Naive B cell (primary cell): ENCODE measurements at regions not wholly inside any gene's neighbourhood (a gene's known extent, or its start where the extent isn't known, plus 50 kb on each side); places are given as distances from the start of the nearest gene placed in this dataset.

Experiments
- ATAC-seq, 2 donors: fragments of 150-1000 bp; cut with Tn5 transposase; 2 replicates each; pipeline ENCODE4 v1.10.0; 2021; ENCODE audit warnings: low read depth in 2 of 2, mild to moderate bottlenecking in 2 of 2, moderate library complexity in 2 of 2
- DNase-seq: peaks from one replicate; pipeline ENCODE4 v3.0.0; 2022
- H3K27ac Mint-ChIP-seq, 6 donors: one replicate each; pipeline ENCODE4 v1.8.0; 2020 to 2022; ENCODE audit warnings: mild to moderate bottlenecking in 6 of 6, mixed read lengths in 6 of 6, moderate library complexity in 5 of 6, inconsistent platforms in 2 of 6
- H3K27me3 Mint-ChIP-seq, 3 donors: one replicate each; pipeline ENCODE4 v1.8.0; 2021 to 2022; ENCODE audit warnings: mixed read lengths in 3 of 3, mild to moderate bottlenecking in 1 of 3
- H3K36me3 Mint-ChIP-seq, 2 donors: one replicate each; pipeline ENCODE4 v1.8.0; 2020 to 2022; ENCODE audit warnings: mixed read lengths in 2 of 2, inconsistent platforms in 1 of 2, mild to moderate bottlenecking in 1 of 2
- H3K4me1 Mint-ChIP-seq, 3 donors: one replicate each; pipeline ENCODE4 v1.8.0; 2020 to 2022; ENCODE audit warnings: mixed read lengths in 3 of 3, inconsistent platforms in 1 of 3, mild to moderate bottlenecking in 1 of 3, moderate library complexity in 1 of 3
- H3K4me3 Mint-ChIP-seq, 8 donors: one replicate each; pipeline ENCODE4 v1.8.0; 2020 to 2022; ENCODE audit warnings: mild to moderate bottlenecking in 8 of 8, mixed read lengths in 8 of 8, moderate library complexity in 8 of 8, inconsistent platforms in 2 of 8
- H3K9me3 Mint-ChIP-seq, 7 donors: one replicate each; pipeline ENCODE4 v1.8.0; 2020 to 2022; ENCODE audit warnings: mixed read lengths in 7 of 7, mild to moderate bottlenecking in 5 of 7, inconsistent platforms in 2 of 7, moderate library complexity in 1 of 7

DNA sequence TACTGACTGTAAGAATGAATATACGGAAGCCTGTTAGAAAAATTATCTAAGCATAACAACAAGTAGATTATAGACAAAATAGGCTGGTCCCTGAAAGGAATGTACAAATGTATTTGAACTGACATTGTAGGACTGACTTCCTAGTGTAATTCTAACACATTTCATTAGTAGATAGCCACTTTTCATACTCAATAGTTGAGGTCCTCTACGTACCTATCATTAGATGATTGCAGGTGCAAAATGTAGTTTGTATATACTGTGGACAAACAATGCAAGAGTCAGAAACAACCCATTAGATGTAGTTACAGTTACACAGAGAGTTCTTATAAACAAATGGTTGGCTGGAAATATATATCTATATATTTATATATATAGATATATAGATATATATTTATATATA, 402.3 kb upstream of the SLITRK6 start:
- ATAC-seq = no peak
- no peaks in the 10 kb centered on the region for H3K4me1 Mint-ChIP-seq
- H3K9me3 Mint-ChIP-seq = peaks cover 0 to 1% (median 0%) of the 10 kb centered on the region in 7 donors
- H3K36me3 Mint-ChIP-seq = no peaks in the 10 kb centered on the region
- no peak overlapping the region for H3K27ac Mint-ChIP-seq
- DNase-seq = no peak
- H3K27me3 Mint-ChIP-seq = no peaks in the 10 kb centered on the region
- no peak overlapping the region for H3K4me3 Mint-ChIP-seq

DNA sequence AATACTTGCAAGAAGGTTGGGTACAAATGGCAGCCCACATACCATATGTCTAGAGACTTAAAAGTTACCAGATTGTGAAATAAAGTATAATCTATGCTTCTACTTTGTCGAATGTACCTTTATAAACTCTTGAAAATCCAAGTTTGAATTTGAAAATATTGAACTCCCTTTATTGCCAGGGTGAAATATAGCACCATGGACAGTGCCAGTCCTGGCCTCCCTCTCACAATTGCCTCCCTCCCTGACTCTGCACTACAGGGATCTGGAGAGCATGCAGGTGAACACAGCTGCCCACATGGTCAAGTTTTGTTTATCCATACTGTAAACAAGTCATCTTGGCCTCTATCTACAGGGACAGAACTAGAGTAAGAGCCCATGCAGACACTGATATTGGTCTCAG, 394.1 kb upstream of the SLITRK6 start:
- Mint-ChIP-seq H3K27me3 (no peaks in the 10 kb centered on the region), H3K36me3 (no peaks in the 10 kb centered on the region), H3K4me1 (no peaks in the 10 kb centered on the region), H3K4me3 (no peak overlapping the region), H3K9me3 (peaks cover 0 to 10% (median 3%) of the 10 kb centered on the region in 7 donors), H3K27ac (no peak overlapping the region)
- DNase-seq (no peak), ATAC-seq (no peak)

GRCh38 chr13:86188170-86188569, 389.0 kb upstream of the SLITRK6 start:
- no peaks in the 10 kb centered on the region for H3K27me3 Mint-ChIP-seq
- H3K4me1 Mint-ChIP-seq = no peaks in the 10 kb centered on the region
- H3K36me3 Mint-ChIP-seq = no peaks in the 10 kb centered on the region
- no peak overlapping the region for H3K27ac Mint-ChIP-seq
- ATAC-seq (no peak), DNase-seq (no peak)
- peaks cover 4 to 14% (median 7%) of the 10 kb centered on the region in 7 donors for H3K9me3 Mint-ChIP-seq
- no peak overlapping the region for H3K4me3 Mint-ChIP-seq

DNA sequence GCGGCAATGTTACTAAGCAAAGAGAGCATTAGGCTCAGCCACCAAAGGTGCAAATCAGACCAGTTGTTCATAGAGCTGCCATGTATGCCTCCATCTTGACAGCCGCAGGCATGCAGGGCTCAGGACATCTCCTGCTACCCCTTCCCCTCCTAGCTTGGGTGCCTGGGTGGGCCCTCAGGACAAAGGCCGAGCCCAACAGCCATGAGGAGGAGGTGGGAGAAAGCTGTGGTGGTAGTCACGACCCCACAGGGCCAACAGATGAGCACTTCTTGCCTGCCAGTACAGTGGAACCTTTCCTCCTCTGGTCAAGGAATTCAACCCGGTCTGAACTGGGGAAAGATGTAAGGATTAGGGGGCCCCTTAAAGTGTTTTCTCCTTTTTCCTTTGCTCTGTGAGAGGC, 386.4 kb upstream of the SLITRK6 start:
- no peaks in the 10 kb centered on the region for H3K27me3 Mint-ChIP-seq
- peaks cover 4 to 20% (median 13%) of the 10 kb centered on the region in 7 donors for H3K9me3 Mint-ChIP-seq
- H3K27ac Mint-ChIP-seq = no peak overlapping the region
- no peak overlapping the region for H3K4me3 Mint-ChIP-seq
- H3K4me1 Mint-ChIP-seq = no peaks in the 10 kb centered on the region
- ATAC-seq = no peak
- DNase-seq = no peak
- H3K36me3 Mint-ChIP-seq = no peaks in the 10 kb centered on the region

DNA sequence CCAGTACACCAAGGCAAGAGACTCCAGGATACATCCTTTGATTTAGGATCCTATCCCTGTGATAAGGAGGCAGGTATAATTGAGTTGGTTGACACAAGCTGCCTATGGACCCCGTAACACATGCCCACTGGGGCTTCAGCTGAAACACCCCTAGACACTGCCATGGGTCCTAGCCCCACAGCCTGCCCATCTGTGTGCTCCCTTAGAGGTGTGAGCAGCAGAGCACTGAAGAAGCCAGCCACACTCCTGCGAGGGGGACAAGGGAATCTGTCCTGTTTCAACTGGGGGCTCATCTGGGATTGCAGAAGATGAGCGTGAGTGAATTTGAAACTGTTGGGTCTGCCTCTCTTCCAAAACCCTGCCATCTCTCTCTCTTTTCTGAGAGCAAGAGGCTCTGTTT, 385.9 kb upstream of the SLITRK6 start:
- Mint-ChIP-seq H3K4me3 (peak overlapping the region in 1 of 8 donors; percentile 11), H3K9me3 (peaks cover 4 to 20% (median 12%) of the 10 kb centered on the region in 7 donors), H3K36me3 (no peaks in the 10 kb centered on the region), H3K4me1 (no peaks in the 10 kb centered on the region), H3K27me3 (no peaks in the 10 kb centered on the region), H3K27ac (no peak overlapping the region)
- no peak for ATAC-seq
- no peak for DNase-seq

DNA sequence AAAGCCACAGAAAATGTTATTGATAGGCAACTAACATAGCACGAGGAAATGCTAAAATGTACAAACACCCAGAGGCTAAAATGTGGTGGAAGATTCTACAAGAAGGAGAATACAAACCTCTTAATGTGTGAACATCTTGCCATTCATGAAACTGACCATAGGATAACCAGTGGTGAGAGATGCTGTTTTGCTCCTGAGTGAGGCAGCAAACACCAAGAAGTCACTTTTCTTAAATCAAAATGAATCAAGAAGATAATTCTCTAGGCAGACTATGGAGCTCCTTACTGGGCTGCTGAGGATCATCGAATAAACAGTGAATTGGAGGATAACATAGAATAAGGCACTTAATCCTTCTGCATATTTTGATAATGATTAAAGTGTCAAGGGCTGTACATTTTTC, 375.4 kb upstream of the SLITRK6 start:
- H3K36me3 Mint-ChIP-seq = no peaks in the 10 kb centered on the region
- ATAC-seq = no peak
- DNase-seq = no peak
- H3K27ac Mint-ChIP-seq = no peak overlapping the region
- no peaks in the 10 kb centered on the region for H3K27me3 Mint-ChIP-seq
- no peaks in the 10 kb centered on the region for H3K4me1 Mint-ChIP-seq
- no peak overlapping the region for H3K4me3 Mint-ChIP-seq
- peaks cover 0 to 9% (median 0%) of the 10 kb centered on the region in 7 donors for H3K9me3 Mint-ChIP-seq

DNA sequence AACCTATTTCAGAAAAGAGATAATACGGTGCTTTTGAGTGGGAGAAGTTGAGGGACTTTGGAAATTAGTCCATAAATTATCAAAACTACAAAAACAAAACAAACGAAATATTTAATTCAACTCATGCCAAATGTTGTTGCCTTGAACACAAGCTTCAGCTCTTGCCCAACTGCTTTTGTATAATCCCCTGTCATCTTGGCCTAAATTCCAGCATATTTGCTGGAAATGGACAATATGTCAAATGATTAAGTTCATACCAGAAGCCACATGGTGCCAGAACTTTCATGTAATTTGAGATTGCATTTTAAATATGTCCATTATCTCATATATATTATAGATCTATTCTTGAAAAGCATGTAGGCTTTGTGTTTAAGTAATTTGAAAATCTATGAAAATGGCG, 373.7 kb upstream of the SLITRK6 start:
- ATAC-seq (no peak), DNase-seq (no peak)
- Mint-ChIP-seq H3K36me3 (no peaks in the 10 kb centered on the region), H3K9me3 (peaks cover 0 to 9% (median 0%) of the 10 kb centered on the region in 7 donors), H3K4me1 (no peaks in the 10 kb centered on the region), H3K27ac (no peak overlapping the region), H3K27me3 (no peaks in the 10 kb centered on the region), H3K4me3 (no peak overlapping the region)

GRCh38 chr13:86161257-86161656, 362.0 kb upstream of the SLITRK6 start:
- no peaks in the 10 kb centered on the region for H3K36me3 Mint-ChIP-seq
- ATAC-seq = no peak
- no peak overlapping the region for H3K27ac Mint-ChIP-seq
- H3K4me3 Mint-ChIP-seq = no peak overlapping the region
- no peaks in the 10 kb centered on the region for H3K4me1 Mint-ChIP-seq
- no peaks in the 10 kb centered on the region for H3K27me3 Mint-ChIP-seq
- no peak for DNase-seq
- peaks cover 0 to 2% (median 0%) of the 10 kb centered on the region in 7 donors for H3K9me3 Mint-ChIP-seq

GRCh38 chr13:86155756-86156155, 356.5 kb upstream of the SLITRK6 start:
- Mint-ChIP-seq H3K36me3 (no peaks in the 10 kb centered on the region), H3K9me3 (peaks cover 0 to 4% (median under 1%) of the 10 kb centered on the region in 7 donors), H3K4me1 (no peaks in the 10 kb centered on the region), H3K4me3 (no peak overlapping the region), H3K27ac (no peak overlapping the region), H3K27me3 (no peaks in the 10 kb centered on the region)
- ATAC-seq (no peak), DNase-seq (no peak)

- ATAC-seq (no peak), DNase-seq (no peak)
- Mint-ChIP-seq H3K36me3 (no peaks in the 10 kb centered on the region), H3K27ac (no peak overlapping the region), H3K9me3 (peaks cover 0 to 5% (median 2%) of the 10 kb centered on the region in 7 donors), H3K27me3 (no peaks in the 10 kb centered on the region), H3K4me1 (no peaks in the 10 kb centered on the region), H3K4me3 (no peak overlapping the region)
Observed at GRCh38 chr13:86142080-86142479, 342.9 kb upstream of the SLITRK6 start.

GRCh38 chr13:86135856-86136255, 336.6 kb upstream of the SLITRK6 start:
- DNase-seq (no peak), ATAC-seq (no peak)
- H3K27me3 Mint-ChIP-seq = no peaks in the 10 kb centered on the region
- no peaks in the 10 kb centered on the region for H3K4me1 Mint-ChIP-seq
- no peak overlapping the region for H3K4me3 Mint-ChIP-seq
- H3K9me3 Mint-ChIP-seq = peaks cover 0 to 4% (median 0%) of the 10 kb centered on the region in 7 donors
- no peak overlapping the region for H3K27ac Mint-ChIP-seq
- H3K36me3 Mint-ChIP-seq = no peaks in the 10 kb centered on the region

GRCh38 chr13:86121881-86122280, 322.7 kb upstream of the SLITRK6 start:
- Mint-ChIP-seq H3K4me3 (no peak overlapping the region), H3K27ac (no peak overlapping the region)

DNA sequence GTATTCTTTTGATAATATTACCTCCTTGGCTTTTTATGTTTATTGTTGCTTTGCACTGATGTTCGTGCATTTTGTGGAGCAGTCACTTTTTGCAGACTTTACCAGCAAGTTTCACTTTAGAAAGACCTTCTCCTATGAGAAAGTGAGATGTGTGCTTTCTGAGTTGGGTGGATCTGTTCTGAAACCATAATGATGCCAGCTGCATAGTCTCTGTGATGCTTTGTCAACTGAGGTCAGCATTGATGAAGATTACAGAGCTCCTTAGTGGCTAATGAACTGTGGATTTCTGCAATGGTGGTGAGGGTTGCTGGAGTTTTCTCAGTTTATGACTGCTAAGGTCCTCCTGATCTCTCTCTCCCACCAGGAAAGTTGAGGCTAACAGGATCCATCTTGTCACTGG, 309.9 kb upstream of the SLITRK6 start:
- Mint-ChIP-seq H3K9me3 (peaks cover 9 to 21% (median 14%) of the 10 kb centered on the region in 7 donors), H3K4me3 (no peak overlapping the region), H3K4me1 (no peaks in the 10 kb centered on the region), H3K27ac (no peak overlapping the region), H3K27me3 (no peaks in the 10 kb centered on the region), H3K36me3 (peaks cover 0 to 4% of the 10 kb centered on the region in 2 donors)
- DNase-seq (no peak), ATAC-seq (no peak)

More at GRCh38 chr13:86121881-86122280, 322.7 kb upstream of the SLITRK6 start:
- DNase-seq (no peak), ATAC-seq (no peak)
- no peaks in the 10 kb centered on the region for H3K4me1 Mint-ChIP-seq
- peaks cover 0 to 14% (median 8%) of the 10 kb centered on the region in 7 donors for H3K9me3 Mint-ChIP-seq
- H3K27me3 Mint-ChIP-seq = no peaks in the 10 kb centered on the region
- no peaks in the 10 kb centered on the region for H3K36me3 Mint-ChIP-seq

DNA sequence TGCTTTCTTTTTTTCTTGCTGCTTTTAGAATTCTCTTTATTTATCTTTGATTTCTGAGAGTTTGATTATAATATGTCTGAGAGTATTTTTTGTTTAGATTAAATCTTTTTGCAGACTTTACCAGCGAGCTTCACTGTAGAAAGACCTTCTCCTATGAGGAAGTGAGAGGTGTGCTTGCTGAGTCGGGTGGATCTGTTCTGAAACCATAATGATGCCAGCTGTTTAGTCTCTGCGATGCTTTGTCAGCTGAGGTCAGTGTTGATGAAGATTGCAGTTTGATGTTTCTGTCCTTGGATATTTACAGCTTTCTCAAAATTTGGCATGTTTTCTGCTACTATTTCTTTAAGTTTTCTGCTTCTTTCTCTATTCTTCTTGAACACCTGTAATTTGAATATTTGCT, 309.1 kb upstream of the SLITRK6 start:
- ATAC-seq (no peak), DNase-seq (no peak)
- no peaks in the 10 kb centered on the region for H3K4me1 Mint-ChIP-seq
- no peak overlapping the region for H3K4me3 Mint-ChIP-seq
- peaks cover 0 to 4% of the 10 kb centered on the region in 2 donors for H3K36me3 Mint-ChIP-seq
- no peaks in the 10 kb centered on the region for H3K27me3 Mint-ChIP-seq
- peaks cover 9 to 21% (median 18%) of the 10 kb centered on the region in 7 donors for H3K9me3 Mint-ChIP-seq
- H3K27ac Mint-ChIP-seq = no peak overlapping the region

DNA sequence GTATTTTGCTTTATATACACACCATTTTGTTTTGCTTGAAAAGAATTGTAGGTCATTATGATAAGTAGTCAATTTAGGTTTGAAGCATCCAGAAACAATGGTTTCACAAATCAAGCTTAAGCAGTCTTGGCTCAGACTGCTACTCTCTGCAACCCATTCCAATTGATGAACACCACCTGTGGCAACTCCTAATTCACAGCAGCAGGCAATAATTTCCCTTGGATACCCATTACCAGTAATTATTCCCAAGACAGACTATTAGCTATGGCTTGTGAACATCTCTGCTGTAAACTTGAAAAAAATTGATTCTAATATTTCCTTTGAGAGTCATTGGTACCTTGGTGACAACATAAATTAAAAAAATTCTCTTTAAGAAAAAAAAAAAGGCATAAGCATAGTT, 299.3 kb upstream of the SLITRK6 start:
- H3K9me3 Mint-ChIP-seq = peaks cover 0 to 11% (median 8%) of the 10 kb centered on the region in 7 donors
- H3K4me3 Mint-ChIP-seq = no peak overlapping the region
- H3K27ac Mint-ChIP-seq = no peak overlapping the region
- ATAC-seq (no peak), DNase-seq (no peak)
- H3K4me1 Mint-ChIP-seq = no peaks in the 10 kb centered on the region
- H3K36me3 Mint-ChIP-seq = no peaks in the 10 kb centered on the region
- no peaks in the 10 kb centered on the region for H3K27me3 Mint-ChIP-seq
